PC-9 (cell line): ENCODE measurements at regions not wholly inside any gene's neighbourhood (a gene's known extent, or its start where the extent isn't known, plus 50 kb on each side); places are given as distances from the start of the nearest gene placed in this dataset.

ENCODE experiments used
- EZH2 ChIP-seq: fragments of 200-600 bp; sonication (generic); IDR thresholded peaks from 2 replicates; pipeline ENCODE4 v1.8.0; 2017; ENCODE audit warnings: antibody characterized with exemption, low read depth
- TF ChIP-seq, protein P1 (sequence below): fragments of 200-600 bp; sonication (generic); conservative IDR thresholded peaks from 2 replicates; pipeline ENCODE4 v1.6.1; 2017; ENCODE audit warnings: mixed run types, antibody characterized with exemption, mild to moderate bottlenecking, moderate library complexity

DNA sequence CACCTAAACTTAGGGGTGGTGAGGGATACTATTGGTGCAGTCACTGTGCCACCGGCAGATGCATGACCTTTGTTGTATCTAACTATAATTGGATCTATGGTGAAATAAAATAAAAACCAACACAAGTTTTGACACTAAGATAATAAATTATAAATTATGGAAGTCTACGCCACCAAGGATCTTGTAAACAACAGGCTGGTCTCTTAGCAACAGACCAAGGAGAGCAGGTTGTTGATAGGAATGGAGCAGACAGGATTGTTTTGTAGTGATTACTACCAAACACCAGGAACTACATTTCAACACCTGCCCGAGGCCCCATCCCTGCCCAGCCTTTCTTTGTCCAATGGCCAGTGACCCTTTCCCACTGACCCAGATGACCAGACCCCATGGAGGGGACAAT lies 1178.0 kb downstream of the VRK1 start:
- TF ChIP-seq, protein P1, sequence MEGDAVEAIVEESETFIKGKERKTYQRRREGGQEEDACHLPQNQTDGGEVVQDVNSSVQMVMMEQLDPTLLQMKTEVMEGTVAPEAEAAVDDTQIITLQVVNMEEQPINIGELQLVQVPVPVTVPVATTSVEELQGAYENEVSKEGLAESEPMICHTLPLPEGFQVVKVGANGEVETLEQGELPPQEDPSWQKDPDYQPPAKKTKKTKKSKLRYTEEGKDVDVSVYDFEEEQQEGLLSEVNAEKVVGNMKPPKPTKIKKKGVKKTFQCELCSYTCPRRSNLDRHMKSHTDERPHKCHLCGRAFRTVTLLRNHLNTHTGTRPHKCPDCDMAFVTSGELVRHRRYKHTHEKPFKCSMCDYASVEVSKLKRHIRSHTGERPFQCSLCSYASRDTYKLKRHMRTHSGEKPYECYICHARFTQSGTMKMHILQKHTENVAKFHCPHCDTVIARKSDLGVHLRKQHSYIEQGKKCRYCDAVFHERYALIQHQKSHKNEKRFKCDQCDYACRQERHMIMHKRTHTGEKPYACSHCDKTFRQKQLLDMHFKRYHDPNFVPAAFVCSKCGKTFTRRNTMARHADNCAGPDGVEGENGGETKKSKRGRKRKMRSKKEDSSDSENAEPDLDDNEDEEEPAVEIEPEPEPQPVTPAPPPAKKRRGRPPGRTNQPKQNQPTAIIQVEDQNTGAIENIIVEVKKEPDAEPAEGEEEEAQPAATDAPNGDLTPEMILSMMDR, result no peak
- no peak for TF ChIP-seq EZH2
